H54 (cell line): ENCODE measurements at regions not wholly inside any gene's neighbourhood (a gene's known extent, or its start where the extent isn't known, plus 50 kb on each side); places are given as distances from the start of the nearest gene placed in this dataset.

Source experiments
- DNase-seq: peaks from one replicate; pipeline ENCODE4 v3.0.0; 2011; ENCODE audit warnings: low spot score, mixed read lengths; ENCODE audit not compliant: insufficient read length
- FAIRE-seq: peaks from 3 replicates; lab custom pipeline; 2011; peaks lifted over from hg19 to GRCh38; lab: Jason Lieb, UNC
- POLR2A ChIP-seq: IDR thresholded peaks from 2 replicates; pipeline ENCODE4 v1.6.1; 2011; ENCODE audit warnings: low read depth, mild to moderate bottlenecking, low read length

DNA sequence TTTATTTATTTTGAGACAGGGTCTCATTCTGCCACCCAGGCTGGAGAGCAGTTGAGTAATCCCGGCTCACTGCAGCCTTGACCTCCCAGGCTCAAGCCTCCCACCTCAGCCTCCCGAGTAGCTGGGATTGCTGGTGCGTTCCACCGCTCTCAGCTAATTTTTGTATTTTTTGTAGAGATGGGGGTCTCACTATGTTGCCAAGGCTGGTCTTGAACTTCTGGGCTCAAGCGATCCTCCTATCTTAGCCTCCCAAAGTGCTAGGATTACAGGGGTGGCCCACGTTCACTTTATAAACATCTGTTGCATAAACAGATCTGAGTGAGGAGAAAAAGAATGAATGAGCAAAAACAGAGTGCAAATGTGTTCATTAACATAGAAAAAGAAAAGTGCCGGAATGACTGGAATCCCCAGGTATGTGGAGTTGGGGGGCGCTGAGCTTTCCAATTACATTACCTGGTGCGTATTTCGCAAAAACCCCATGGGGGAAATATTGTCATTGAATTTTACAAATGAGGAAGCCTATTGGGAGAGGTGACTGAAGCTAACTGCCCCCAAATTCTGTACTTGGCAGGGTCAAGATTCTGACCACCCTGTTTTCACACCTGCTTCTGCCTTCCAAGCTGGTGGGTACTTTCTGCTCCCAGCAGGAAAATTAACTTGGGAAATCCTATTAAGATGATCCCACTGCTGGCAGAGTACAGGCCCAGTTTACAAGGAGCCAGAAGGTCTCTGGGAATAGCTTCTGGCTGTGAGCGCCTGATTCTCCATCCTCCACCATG, 207.7 kb upstream of the JARID2 start:
- DNase-seq: no peak
- TF ChIP-seq POLR2A: no peak
- FAIRE-seq: no peak

GRCh38 chr6:15039136-15039535, 206.7 kb upstream of the JARID2 start:
- no peak for TF ChIP-seq POLR2A
- DNase-seq (no peak), FAIRE-seq (no peak)

GRCh38 chr6:15042938-15043337, 202.9 kb upstream of the JARID2 start:
- no peak for TF ChIP-seq POLR2A
- FAIRE-seq (no peak), DNase-seq (no peak)

GRCh38 chr6:15044146-15044882, 201.6 kb upstream of the JARID2 start:
- DNase-seq: no peak
- no peak for TF ChIP-seq POLR2A
- no peak for FAIRE-seq

GRCh38 chr6:15044948-15045347, 200.9 kb upstream of the JARID2 start:
- FAIRE-seq (no peak), DNase-seq (no peak)
- TF ChIP-seq POLR2A: no peak

DNA sequence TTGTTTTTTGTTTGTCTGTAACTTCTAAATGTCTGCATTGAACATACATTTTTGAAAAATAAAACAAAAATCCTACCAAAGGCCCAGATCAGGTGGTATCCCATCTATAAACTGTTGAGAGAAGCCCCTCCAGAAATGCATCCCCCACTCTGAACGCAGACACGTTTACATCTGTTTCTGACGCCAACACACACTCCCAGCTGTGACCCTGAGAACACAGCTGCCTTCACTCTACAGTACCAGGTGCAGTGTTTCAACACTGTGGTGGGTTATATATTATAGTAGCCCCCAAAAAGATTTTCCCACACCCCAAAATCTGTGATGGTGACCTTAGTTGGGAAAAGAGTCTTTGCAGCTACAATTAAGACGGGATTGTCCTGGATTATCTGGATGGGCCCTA, 199.1 kb upstream of the JARID2 start:
- DNase-seq: no peak
- TF ChIP-seq POLR2A: no peak
- no peak for FAIRE-seq

- TF ChIP-seq POLR2A: no peak
- no peak for DNase-seq
- no peak for FAIRE-seq
Measured at GRCh38 chr6:15048367-15048766, 197.5 kb upstream of the JARID2 start.

- no peak for TF ChIP-seq POLR2A
- FAIRE-seq (no peak), DNase-seq (no peak)
Measured at GRCh38 chr6:15058200-15059061, 187.4 kb upstream of the JARID2 start.

DNA sequence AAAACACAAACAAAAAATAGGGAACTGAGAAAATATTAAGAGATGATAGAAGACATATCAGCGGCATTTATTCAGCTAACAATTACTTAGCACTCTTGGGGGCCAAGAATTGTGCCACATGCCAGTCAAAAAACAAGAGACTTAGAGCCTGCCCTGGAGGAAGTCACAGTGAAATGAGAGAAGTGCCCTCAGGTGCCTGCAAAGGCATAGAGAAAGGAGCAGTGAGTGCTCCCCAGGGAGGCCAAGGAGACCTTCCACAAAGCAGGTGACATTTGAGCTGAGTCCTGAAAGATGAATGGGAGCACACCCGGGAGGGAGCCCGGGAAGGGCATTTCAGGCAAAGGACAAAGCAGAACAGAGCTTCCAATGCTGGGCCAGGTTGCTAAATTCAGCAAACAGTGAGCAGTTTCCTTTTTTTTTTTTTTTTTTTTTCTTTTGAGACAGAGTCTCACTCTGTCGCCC, 184.7 kb upstream of the JARID2 start:
- TF ChIP-seq POLR2A: no peak
- FAIRE-seq (no peak), DNase-seq (no peak)

GRCh38 chr6:15061908-15062515, 183.9 kb upstream of the JARID2 start:
- no peak for TF ChIP-seq POLR2A
- DNase-seq: no peak

DNA sequence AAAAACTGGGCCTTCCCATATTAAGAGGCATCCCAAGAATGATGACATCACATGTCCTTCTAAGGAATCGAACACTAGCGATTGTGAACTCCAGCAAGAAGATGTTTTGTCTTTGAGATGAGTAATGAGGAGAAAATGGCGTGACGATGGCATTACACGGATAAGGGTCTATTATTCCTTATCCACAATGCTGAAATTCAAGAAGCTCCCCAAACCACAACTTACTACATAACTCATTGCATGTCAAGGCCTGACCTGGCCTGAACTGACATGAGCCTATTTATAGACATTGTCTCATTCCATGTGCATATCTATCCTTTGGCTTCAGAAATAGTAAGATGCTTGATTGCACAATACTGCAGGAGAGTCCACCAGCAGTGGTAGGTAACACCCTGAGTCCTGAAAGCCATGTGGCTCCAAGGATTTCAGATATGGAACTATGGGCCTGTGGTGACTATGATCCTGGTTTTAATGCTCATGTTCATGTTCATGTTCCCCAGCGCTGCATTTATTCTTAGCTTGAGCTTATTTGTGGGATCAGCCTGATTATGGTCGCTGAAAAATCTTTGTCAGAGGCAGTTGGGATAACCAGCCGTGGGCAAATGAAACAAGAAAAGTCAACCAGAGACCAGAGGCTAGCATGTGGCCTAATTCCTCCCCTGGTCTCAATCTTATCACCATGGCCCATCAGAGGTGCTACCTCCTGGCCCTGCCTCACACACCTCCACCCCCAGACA, 183.2 kb upstream of the JARID2 start:
- no peak for TF ChIP-seq POLR2A
- DNase-seq: no peak
- no peak for FAIRE-seq

More at GRCh38 chr6:15061908-15062515, 183.9 kb upstream of the JARID2 start:
- no peak for FAIRE-seq

DNA sequence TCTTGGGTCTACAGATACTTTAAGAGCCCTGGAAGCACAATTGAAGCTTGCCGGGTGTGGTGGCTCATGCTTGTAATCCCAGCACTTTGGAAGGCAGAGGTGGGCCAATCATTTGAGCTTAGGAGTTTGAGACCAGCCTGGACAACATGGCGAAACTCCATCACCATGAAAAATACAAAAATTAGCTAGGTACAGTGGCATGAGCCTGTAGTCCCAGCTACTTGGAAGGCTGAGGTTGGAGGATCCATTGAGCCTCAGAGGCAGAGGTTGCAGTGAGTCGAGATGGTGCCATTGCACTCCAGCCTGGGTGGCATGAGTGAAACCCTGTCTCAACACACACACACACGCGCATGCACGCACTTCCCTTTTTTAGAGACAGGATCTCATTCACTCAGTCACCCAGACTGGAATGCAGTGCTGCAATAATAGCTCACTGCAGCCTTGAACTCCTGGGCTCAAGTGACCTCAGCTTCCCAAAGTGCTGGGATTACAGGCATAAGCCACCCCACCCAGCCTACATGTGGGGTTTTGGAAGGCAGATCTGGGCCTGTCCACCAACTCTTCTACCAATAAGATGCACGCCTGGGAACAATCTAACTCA, 182.5 kb upstream of the JARID2 start:
- no peak for FAIRE-seq
- no peak for TF ChIP-seq POLR2A
- DNase-seq: no peak
